Pancreas (tissue), 10 donors: ENCODE measurements at regions not wholly inside any gene's neighbourhood (a gene's known extent, or its start where the extent isn't known, plus 50 kb on each side); places are given as distances from the start of the nearest gene placed in this dataset.

ENCODE experiments used
- ATAC-seq, 4 donors: fragments of 200-7000 bp; cut with Tn5 transposase; one replicate each; pipeline versions ENCODE4 v1.8.0 to v1.9.1; 2020; ENCODE audit warnings: mild to moderate bottlenecking in 4 of 4, moderate library complexity in 4 of 4
- DNase-seq, 6 donors: peaks; one replicate each; pipeline ENCODE4 v3.0.0-alpha.2; 2020
- FAIRE-seq: peaks from 2 replicates; lab custom pipeline; 2012; peaks lifted over from hg19 to GRCh38; lab: Jason Lieb, UNC
- H3K27ac ChIP-seq, 4 donors: fragments of 200-600 bp; sonication (generic); 1 replicate in 3 of 4; 2 replicates in 1 of 4; pipeline versions ENCODE4 v1.5.0 to v1.8.0; 2020
- H3K27me3 ChIP-seq, 4 donors: fragments of 200-600 bp; one replicate each; pipeline ENCODE4 v1.8.0; 2021
- H3K36me3 ChIP-seq, 3 donors: fragments of 200-600 bp; sonication (generic) in 1 of 3; one replicate each; pipeline versions ENCODE4 v1.5.0 to v1.8.0; 2020 to 2021
- H3K4me1 ChIP-seq, 3 donors: fragments of 200-600 bp; one replicate each; pipeline ENCODE4 v1.8.0; 2021
- H3K4me3 ChIP-seq, 4 donors: fragments of 200-600 bp; sonication (generic) in 2 of 4; one replicate each; pipeline versions ENCODE4 v1.5.0 to v1.8.0; 2020 to 2021
- H3K9me3 ChIP-seq, 4 donors: fragments of 200-600 bp; one replicate each; pipeline ENCODE4 v1.8.0; 2021
- CTCF ChIP-seq, 4 donors: fragments of 200-600 bp; sonication (generic) in 3 of 4; IDR thresholded peaks; one replicate each; pipeline versions ENCODE4 v1.5.0 to v1.8.0; 2021; ENCODE audit warnings: antibody characterized with exemption in 4 of 4
- WGBS, 2 donors: extraction: QIAGEN DNeasy Blood & Tissue Kit; methylation state at CpG; one replicate each; pipeline ENCODE4 v1.1.7; 2013; 5-methylcytosine and 5-hydroxymethylcytosine counted together
- intact Hi-C, 3 donors: fragments of 100-400 bp; cut with DNase I; formaldehyde crosslinking; loops; one replicate each; pipeline versions ENCODE4 v1.11.1 to v1.14.2; 2022
- donor health status: healthy with polysubstance abuse.
- donor health status: DM: no; HTN: no; CAD: no; lungs with moderate emphysema.
- donor health status: DM: no; HTN: no; CAD: no.
- donor health status: control.
- donor health status: control.
- donor health status: Bipolar disorder and iron deficiency.
- donor health status: DM: yes; HTN: yes; CAD: no.
- donor health status: DM: no; HTN: no; CAD: no.
- donor health status: DM: no; HTN: no; CAD: no.
- donor health status: DM: yes; HTN: yes; CAD: no.

GRCh38 chr9:108024604-108025003, 535.0 kb upstream of the KLF4 start:
- intact Hi-C loops, result no loop called here
- no peak overlapping the region for H3K27ac ChIP-seq
- no peaks in the 10 kb centered on the region for H3K9me3 ChIP-seq
- H3K27me3 ChIP-seq, result peaks cover 0 to 3% (median 0%) of the 10 kb centered on the region in 4 donors
- no peaks in the 10 kb centered on the region for H3K4me1 ChIP-seq
- H3K4me3 ChIP-seq, result no peak overlapping the region
- no peaks in the 10 kb centered on the region for H3K36me3 ChIP-seq
- ATAC-seq (no peak), DNase-seq (no peak), FAIRE-seq (no peak)
- TF ChIP-seq CTCF (IDR thresholded peaks at IDR 0.05), result no peak

- no peak for FAIRE-seq
- no peak for TF ChIP-seq CTCF (IDR thresholded peaks at IDR 0.05)
- no peaks in the 10 kb centered on the region for H3K9me3 ChIP-seq
- ATAC-seq, result no peak
- no peaks in the 10 kb centered on the region for H3K36me3 ChIP-seq
- H3K4me1 ChIP-seq, result no peaks in the 10 kb centered on the region
- H3K27ac ChIP-seq, result no peak overlapping the region
- peaks cover 0 to 4% (median 0%) of the 10 kb centered on the region in 4 donors for H3K27me3 ChIP-seq
- no peak for DNase-seq
- 64 to 72% methylated on average over 4 of the region's 4 CpGs for WGBS, 2 donors
- intact Hi-C loops, result no loop called here
- no peak overlapping the region for H3K4me3 ChIP-seq
Measured at GRCh38 chr9:108022246-108022935, 532.8 kb upstream of the KLF4 start.

GRCh38 chr9:108021096-108021710, 531.6 kb upstream of the KLF4 start:
- H3K27ac ChIP-seq, result no peak overlapping the region
- TF ChIP-seq CTCF (IDR thresholded peaks at IDR 0.05), result no peak
- ATAC-seq, result no peak
- 82 to 96% methylated on average over 1 of the region's 1 CpG for WGBS, 2 donors
- intact Hi-C loops, result no loop called here
- H3K4me3 ChIP-seq, result no peak overlapping the region
- FAIRE-seq, result no peak
- no peaks in the 10 kb centered on the region for H3K4me1 ChIP-seq
- peaks cover 0 to 4% (median 0%) of the 10 kb centered on the region in 4 donors for H3K27me3 ChIP-seq
- no peak for DNase-seq
- no peaks in the 10 kb centered on the region for H3K9me3 ChIP-seq
- H3K36me3 ChIP-seq, result no peaks in the 10 kb centered on the region

GRCh38 chr9:108019821-108020220, 530.3 kb upstream of the KLF4 start:
- intact Hi-C loops, result no loop called here
- Histone ChIP-seq H3K36me3 (no peaks in the 10 kb centered on the region), H3K4me3 (no peak overlapping the region), H3K27ac (no peak overlapping the region), H3K27me3 (peaks cover 0 to 4% (median 0%) of the 10 kb centered on the region in 4 donors), H3K4me1 (no peaks in the 10 kb centered on the region), H3K9me3 (no peaks in the 10 kb centered on the region)
- ATAC-seq, result no peak
- FAIRE-seq, result no peak
- no peak for DNase-seq
- TF ChIP-seq CTCF (IDR thresholded peaks at IDR 0.05), result no peak

GRCh38 chr9:108017671-108018070, 528.1 kb upstream of the KLF4 start:
- H3K36me3 ChIP-seq, result no peaks in the 10 kb centered on the region
- ATAC-seq (no peak), FAIRE-seq (no peak), DNase-seq (no peak)
- peaks cover 0 to 4% (median 0%) of the 10 kb centered on the region in 4 donors for H3K27me3 ChIP-seq
- H3K4me3 ChIP-seq, result no peak overlapping the region
- no peak for TF ChIP-seq CTCF (IDR thresholded peaks at IDR 0.05)
- H3K27ac ChIP-seq, result no peak overlapping the region
- intact Hi-C loops, result no loop called here
- H3K4me1 ChIP-seq, result no peaks in the 10 kb centered on the region
- 84 to 85% methylated on average over 7 of the region's 7 CpGs for WGBS, 2 donors
- no peaks in the 10 kb centered on the region for H3K9me3 ChIP-seq
